SK-N-MC (cell line): ENCODE measurements at regions not wholly inside any gene's neighbourhood (a gene's known extent, or its start where the extent isn't known, plus 50 kb on each side); places are given as distances from the start of the nearest gene placed in this dataset.

Experiments used
- DNase-seq: peaks from one replicate; pipeline ENCODE4 v3.0.0-alpha.2; 2011; ENCODE audit warnings: low read depth, low spot score
- H3K27ac ChIP-seq: fragments of 200-600 bp; sonication (generic); 2 replicates; pipeline ENCODE4 v1.5.1; 2016; ENCODE audit warnings: mixed run types
- H3K36me3 ChIP-seq: fragments of 200-600 bp; sonication (generic); 2 replicates; pipeline ENCODE4 v1.6.1; 2017; ENCODE audit warnings: antibody characterized with exemption, low read length, mixed read lengths; ENCODE audit not compliant: insufficient read depth
- H3K4me3 ChIP-seq: fragments of 200-600 bp; sonication (generic); 2 replicates; pipeline ENCODE4 v1.5.1; 2016
- H3K9ac ChIP-seq: fragments of 200-600 bp; sonication (generic); 2 replicates; pipeline ENCODE4 v1.8.0; 2017; ENCODE audit warnings: mixed run types, mixed read lengths; ENCODE audit not compliant: insufficient read length
- H3K9me3 ChIP-seq: fragments of 200-600 bp; sonication (generic); 2 replicates; pipeline ENCODE4 v1.6.1; 2017; ENCODE audit warnings: low read depth, mild to moderate bottlenecking, antibody characterized with exemption, low read length, moderate library complexity, mixed read lengths
- EZH2 ChIP-seq: fragments of 200-600 bp; sonication (generic); IDR thresholded peaks from one replicate; pipeline ENCODE4 v1.6.1; 2017; ENCODE audit warnings: antibody characterized with exemption
- FOXP2 ChIP-seq: optimal IDR thresholded peaks from 2 replicates; pipeline ENCODE3; 2011; ENCODE audit warnings: mild to moderate bottlenecking, moderate library complexity; ENCODE audit not compliant: insufficient read depth; ENCODE audit errors: extremely low read length, control extremely low read depth
- POLR2AphosphoS5 ChIP-seq: IDR thresholded peaks from 2 replicates; pipeline ENCODE4 v1.6.1; 2012; ENCODE audit warnings: mild to moderate bottlenecking, low read depth, low read length, borderline replicate concordance

DNA sequence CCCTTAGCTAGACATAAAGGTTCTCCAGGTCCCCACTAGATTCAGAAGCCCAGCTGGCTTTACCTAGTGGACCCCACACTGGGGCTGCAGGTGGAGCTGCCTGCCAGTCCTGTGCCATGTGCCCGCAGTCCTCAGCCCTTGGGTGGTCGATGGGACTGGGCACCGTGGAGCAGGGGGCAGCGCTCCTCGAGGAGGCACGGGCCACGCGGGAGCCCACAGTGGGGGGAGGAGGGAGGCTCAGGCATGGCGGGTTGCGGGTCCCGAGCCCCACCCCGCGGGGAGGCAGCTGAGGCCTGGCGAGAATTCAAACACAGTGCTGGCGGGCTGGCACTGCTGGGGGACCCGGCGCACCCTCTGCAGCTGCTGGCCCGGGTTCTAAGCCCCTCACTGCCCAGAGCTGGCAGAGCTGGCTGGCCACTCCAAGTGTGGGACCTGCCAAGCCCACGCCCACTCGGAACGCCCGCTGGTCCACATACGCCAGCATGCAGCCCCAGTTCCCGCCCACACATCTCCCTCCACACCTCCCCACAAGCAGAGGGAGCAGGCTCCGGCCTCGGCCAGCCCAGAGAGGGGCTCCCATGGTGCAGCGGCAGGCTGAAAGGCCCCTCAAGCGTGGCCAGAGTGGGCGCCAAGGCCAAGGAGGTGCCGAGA, 119.7 kb upstream of the NRXN1 start:
- H3K4me3 ChIP-seq: no peak overlapping the region
- H3K9me3 ChIP-seq: no peaks in the 10 kb centered on the region
- no peak for DNase-seq
- no peak overlapping the region for H3K27ac ChIP-seq
- no peaks in the 10 kb centered on the region for H3K36me3 ChIP-seq
- H3K9ac ChIP-seq: no peak overlapping the region
- TF ChIP-seq FOXP2 (no peak), EZH2 (no peak), POLR2AphosphoS5 (no peak)

- no peak overlapping the region for H3K27ac ChIP-seq
- TF ChIP-seq FOXP2 (no peak), POLR2AphosphoS5 (no peak), EZH2 (no peak)
- no peaks in the 10 kb centered on the region for H3K36me3 ChIP-seq
Observed at GRCh38 chr2:51149725-51150124, 117.8 kb upstream of the NRXN1 start.

DNA sequence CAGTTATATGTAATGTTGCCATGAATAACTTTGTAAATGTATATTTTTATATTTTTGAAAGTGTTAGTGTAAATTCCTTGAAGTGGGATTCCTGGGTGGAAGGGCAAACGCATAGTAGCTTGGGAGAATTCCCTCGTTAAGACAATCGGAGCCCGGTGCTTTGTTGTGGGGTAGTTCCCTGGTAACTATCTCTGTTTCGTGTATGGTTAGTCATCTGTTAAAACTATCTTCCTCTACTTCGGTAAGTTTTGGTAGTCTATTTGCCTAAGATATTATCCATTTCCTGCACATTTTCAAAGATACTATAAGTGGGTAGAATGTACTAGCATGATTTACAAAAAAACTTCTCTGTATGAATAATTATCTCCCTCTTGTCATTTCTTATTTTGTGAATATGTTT, 113.8 kb upstream of the NRXN1 start:
- no peak overlapping the region for H3K4me3 ChIP-seq
- TF ChIP-seq POLR2AphosphoS5 (no peak), FOXP2 (no peak), EZH2 (no peak)
- no peak overlapping the region for H3K27ac ChIP-seq
- H3K36me3 ChIP-seq: no peaks in the 10 kb centered on the region
- H3K9ac ChIP-seq: no peak overlapping the region
- H3K9me3 ChIP-seq: no peaks in the 10 kb centered on the region
- no peak for DNase-seq

More at GRCh38 chr2:51149725-51150124, 117.8 kb upstream of the NRXN1 start:
- Histone ChIP-seq H3K9me3 (no peaks in the 10 kb centered on the region), H3K4me3 (no peak overlapping the region), H3K9ac (no peak overlapping the region)
- no peak for DNase-seq

DNA sequence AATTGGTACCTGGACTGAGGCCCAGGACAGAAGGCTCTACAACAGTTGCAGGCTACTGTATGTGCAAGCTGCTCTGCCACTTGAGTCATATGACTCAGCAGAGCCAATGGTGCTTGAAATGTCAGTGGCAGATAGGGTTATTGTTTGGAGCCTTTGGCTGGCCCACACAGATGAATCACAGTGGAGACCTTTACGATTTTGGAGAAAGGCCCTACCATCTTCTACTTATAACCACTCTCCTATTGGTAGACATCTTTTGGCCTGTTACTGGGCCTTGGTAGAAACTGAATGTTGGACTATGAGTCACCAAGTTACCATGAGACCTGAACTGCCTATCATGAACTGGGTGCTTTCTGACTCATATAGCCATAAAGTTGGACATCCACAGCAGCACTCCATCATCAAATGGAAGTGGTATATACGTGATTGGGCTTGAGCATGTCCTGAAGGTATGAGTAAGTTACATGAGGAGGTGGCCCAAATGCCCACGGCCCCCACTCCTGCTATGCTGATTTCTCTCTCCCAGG, 88.9 kb upstream of the NRXN1 start:
- Histone ChIP-seq H3K9ac (no peak overlapping the region), H3K9me3 (no peaks in the 10 kb centered on the region), H3K36me3 (no peaks in the 10 kb centered on the region), H3K4me3 (no peak overlapping the region), H3K27ac (no peak overlapping the region)
- DNase-seq: no peak
- no peak for TF ChIP-seq EZH2
- TF ChIP-seq FOXP2: no peak
- no peak for TF ChIP-seq POLR2AphosphoS5

DNA sequence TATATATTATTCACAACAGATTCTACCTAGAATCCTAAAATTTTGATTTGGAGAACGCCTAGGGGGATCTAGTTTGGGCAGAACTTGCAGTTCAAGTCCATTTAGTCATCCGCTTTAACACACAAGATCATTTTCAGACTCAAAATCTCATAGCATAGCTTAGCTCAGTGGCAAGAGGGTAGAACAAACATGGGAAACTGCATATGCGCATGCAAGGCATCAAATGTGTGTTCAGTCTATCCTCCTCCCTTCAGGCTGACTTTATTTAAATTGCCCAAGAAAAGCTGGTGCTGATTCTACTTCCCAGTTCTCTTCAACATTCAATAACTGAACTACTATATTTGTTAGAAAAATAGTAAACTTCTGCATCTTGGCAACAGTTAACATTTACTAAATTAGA, 79.6 kb upstream of the NRXN1 start:
- H3K36me3 ChIP-seq: no peaks in the 10 kb centered on the region
- DNase-seq: no peak
- no peak overlapping the region for H3K27ac ChIP-seq
- no peak overlapping the region for H3K4me3 ChIP-seq
- H3K9ac ChIP-seq: no peak overlapping the region
- H3K9me3 ChIP-seq: no peaks in the 10 kb centered on the region
- no peak for TF ChIP-seq FOXP2
- TF ChIP-seq EZH2: no peak
- TF ChIP-seq POLR2AphosphoS5: no peak

DNA sequence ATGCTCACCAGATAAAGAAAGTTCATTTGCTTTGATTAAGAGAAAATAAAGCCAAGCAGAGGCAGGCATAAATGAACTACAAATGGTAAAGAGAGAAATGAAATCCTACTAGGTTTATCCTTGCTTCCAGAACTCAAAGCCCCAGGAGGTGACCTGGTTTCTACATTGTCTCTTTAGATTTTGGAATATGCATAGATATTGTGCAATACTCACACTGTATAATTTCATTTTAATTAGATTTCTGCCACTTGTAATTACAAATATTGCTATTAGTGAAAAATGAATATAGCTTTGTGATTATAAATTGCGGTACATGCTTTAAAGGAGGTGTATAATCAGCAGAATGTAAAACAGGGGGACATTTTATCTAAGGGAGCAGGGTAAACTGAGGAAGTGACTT, 76.9 kb upstream of the NRXN1 start:
- no peak for DNase-seq
- no peak for TF ChIP-seq FOXP2
- no peak for TF ChIP-seq EZH2
- TF ChIP-seq POLR2AphosphoS5: no peak
- Histone ChIP-seq H3K4me3 (no peak overlapping the region), H3K9me3 (no peaks in the 10 kb centered on the region), H3K36me3 (no peaks in the 10 kb centered on the region), H3K27ac (no peak overlapping the region), H3K9ac (no peak overlapping the region)

GRCh38 chr2:51107841-51108240, 75.9 kb upstream of the NRXN1 start:
- TF ChIP-seq FOXP2 (no peak), POLR2AphosphoS5 (no peak), EZH2 (no peak)
- DNase-seq: no peak
- no peaks in the 10 kb centered on the region for H3K36me3 ChIP-seq
- H3K9ac ChIP-seq: no peak overlapping the region
- H3K27ac ChIP-seq: no peak overlapping the region
- no peak overlapping the region for H3K4me3 ChIP-seq
- no peaks in the 10 kb centered on the region for H3K9me3 ChIP-seq

DNA sequence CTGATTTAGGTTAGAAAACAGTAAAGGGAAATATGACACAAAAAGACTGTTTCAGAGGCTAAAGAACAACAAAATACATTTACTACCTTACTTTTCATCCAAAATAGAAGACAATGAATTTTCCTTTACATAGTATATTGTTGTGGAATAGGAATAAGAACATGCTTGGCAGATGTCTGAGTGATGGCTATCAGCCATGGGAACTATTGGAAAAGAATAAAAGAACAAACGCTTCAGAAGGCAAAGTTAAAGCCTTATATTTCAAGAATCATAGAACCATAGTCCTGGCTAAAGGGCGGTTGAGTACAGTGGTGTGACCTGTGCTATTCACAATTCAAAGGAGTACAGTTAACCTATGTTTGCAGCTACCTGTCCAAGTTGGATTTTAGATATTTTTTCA, 73.9 kb upstream of the NRXN1 start:
- Histone ChIP-seq H3K36me3 (no peaks in the 10 kb centered on the region), H3K4me3 (no peak overlapping the region), H3K27ac (no peak overlapping the region), H3K9ac (no peak overlapping the region), H3K9me3 (no peaks in the 10 kb centered on the region)
- no peak for DNase-seq
- TF ChIP-seq EZH2 (no peak), FOXP2 (no peak), POLR2AphosphoS5 (no peak)

GRCh38 chr2:51103205-51103604, 71.3 kb upstream of the NRXN1 start:
- Histone ChIP-seq H3K9ac (no peak overlapping the region), H3K9me3 (no peaks in the 10 kb centered on the region), H3K36me3 (no peaks in the 10 kb centered on the region), H3K4me3 (no peak overlapping the region), H3K27ac (no peak overlapping the region)
- no peak for DNase-seq
- TF ChIP-seq EZH2 (no peak), POLR2AphosphoS5 (no peak), FOXP2 (no peak)
